OCI-LY1 (cell line): ENCODE measurements at regions not wholly inside any gene's neighbourhood (a gene's known extent, or its start where the extent isn't known, plus 50 kb on each side); places are given as distances from the start of the nearest gene placed in this dataset.

Experiments used
- CTCF ChIP-seq: fragments of 200-600 bp; sonication (generic), shearing (Covaris generic); IDR thresholded peaks from 2 replicates; pipeline ENCODE4 v1.5.1; 2017; ENCODE audit warnings: mild to moderate bottlenecking, antibody characterized with exemption, low read length, moderate library complexity, mixed read lengths
- EZH2 ChIP-seq: fragments of 200-600 bp; sonication (generic), shearing (Covaris generic); IDR thresholded peaks from 2 replicates; pipeline ENCODE4 v1.8.0; 2017; ENCODE audit warnings: borderline replicate concordance, mixed run types, mild to moderate bottlenecking, antibody characterized with exemption, low read length, moderate library complexity, mixed read lengths

GRCh38 chr13:53141336-53141735 lies 112.7 kb downstream of the OLFM4 start:
- no peak for TF ChIP-seq CTCF
- no peak for TF ChIP-seq EZH2
